Ishikawa (cell line): ENCODE measurements at regions not wholly inside any gene's neighbourhood (a gene's known extent, or its start where the extent isn't known, plus 50 kb on each side); places are given as distances from the start of the nearest gene placed in this dataset.

Experiments
- CEBPB ChIP-seq: IDR thresholded peaks from 2 replicates; pipeline ENCODE4 v1.6.1; 2012
- CREB1 ChIP-seq: IDR thresholded peaks from 2 replicates; pipeline ENCODE4 v1.6.1; 2012; ENCODE audit warnings: low read depth
- EGR1 ChIP-seq: IDR thresholded peaks from 2 replicates; pipeline ENCODE4 v1.6.1; 2012
- EP300 ChIP-seq: IDR thresholded peaks from 2 replicates; pipeline ENCODE4 v1.6.1; 2012; ENCODE audit warnings: borderline replicate concordance
- FOXM1 ChIP-seq: IDR thresholded peaks from 2 replicates; pipeline ENCODE4 v1.6.1; 2012; ENCODE audit warnings: low read depth, borderline replicate concordance
- MAX ChIP-seq: IDR thresholded peaks from 2 replicates; pipeline ENCODE4 v1.6.1; 2012
- NFIC ChIP-seq: IDR thresholded peaks from 2 replicates; pipeline ENCODE4 v1.6.1; 2012
- RAD21 ChIP-seq: IDR thresholded peaks from 2 replicates; pipeline ENCODE4 v1.6.1; 2012; ENCODE audit warnings: low read depth
- REST ChIP-seq: IDR thresholded peaks from 2 replicates; pipeline ENCODE4 v1.6.1; 2012; ENCODE audit warnings: low read depth, mild to moderate bottlenecking
- TAF1 ChIP-seq: IDR thresholded peaks from 2 replicates; pipeline ENCODE4 v1.6.1; 2012; ENCODE audit warnings: low read depth, mild to moderate bottlenecking
- TCF12 ChIP-seq: IDR thresholded peaks from 2 replicates; pipeline ENCODE4 v1.6.1; 2012; ENCODE audit warnings: low read depth
- TEAD4 ChIP-seq: IDR thresholded peaks from 2 replicates; pipeline ENCODE4 v1.6.1; 2012
- USF1 ChIP-seq: IDR thresholded peaks from 2 replicates; pipeline ENCODE4 v1.6.1; 2012
- YY1 ChIP-seq: IDR thresholded peaks from 2 replicates; pipeline ENCODE4 v1.6.1; 2012; ENCODE audit warnings: low read depth
- ZBTB7A ChIP-seq: IDR thresholded peaks from 2 replicates; pipeline ENCODE4 v1.6.1; 2012; ENCODE audit warnings: low read depth

- TF ChIP-seq YY1 (no peak), EGR1 (no peak), EP300 (no peak), USF1 (no peak), FOXM1 (no peak), TCF12 (no peak), NFIC (no peak), TEAD4 (no peak), CEBPB (no peak)
Measured at GRCh38 chr1:190936337-190936736, 458.7 kb upstream of the BRINP3 start.

GRCh38 chr1:190940951-190941350 lies 463.3 kb upstream of the BRINP3 start:
- no peak for TF ChIP-seq FOXM1
- TF ChIP-seq TAF1, result no peak
- 0 out of 2 replicates have a peak, but pooled peaks have one; percentile 25 for TF ChIP-seq CEBPB
- TF ChIP-seq ZBTB7A, result no peak
- no peak for TF ChIP-seq NFIC

GRCh38 chr1:190942475-190942874 lies 464.8 kb upstream of the BRINP3 start:
- TF ChIP-seq NFIC (no peak), CREB1 (no peak), MAX (no peak), EP300 (no peak), YY1 (no peak)

GRCh38 chr1:190949939-190950338 lies 472.3 kb upstream of the BRINP3 start:
- TF ChIP-seq YY1 (no peak), USF1 (no peak), TEAD4 (no peak), MAX (no peak), ZBTB7A (no peak), TAF1 (no peak), RAD21 (no peak), CREB1 (no peak), TCF12 (no peak), REST (no peak), EP300 (no peak), EGR1 (no peak)

GRCh38 chr1:190957565-190957964 lies 479.9 kb upstream of the BRINP3 start:
- TF ChIP-seq NFIC, result no peak
- peak; percentile 9; the same call in 1 of the 2 replicates for TF ChIP-seq RAD21

- no peak for TF ChIP-seq ZBTB7A
- TF ChIP-seq NFIC, result no peak
- TF ChIP-seq FOXM1, result no peak
- TF ChIP-seq REST, result no peak
- TF ChIP-seq EP300, result no peak
Measured at GRCh38 chr1:190963321-190963720, 485.7 kb upstream of the BRINP3 start.

GRCh38 chr1:190975827-190976226 lies 498.2 kb upstream of the BRINP3 start:
- TF ChIP-seq NFIC (no peak), FOXM1 (no peak), RAD21 (no peak), TEAD4 (no peak), TCF12 (no peak), YY1 (no peak), CEBPB (no peak), CREB1 (no peak), ZBTB7A (no peak), TAF1 (no peak), EGR1 (no peak), EP300 (no peak), USF1 (no peak), MAX (no peak), REST (no peak)
